Upper lobe of left lung (tissue), 4 donors: ENCODE measurements at regions not wholly inside any gene's neighbourhood (a gene's known extent, or its start where the extent isn't known, plus 50 kb on each side); places are given as distances from the start of the nearest gene placed in this dataset.

Experiments used
- CTCF ChIP-seq, 6 experiments: fragments of 450-650 bp in 4 of 6; fragments of 200-600 bp in 2 of 6; sonication (generic) in 2 of 6; IDR thresholded peaks; one replicate each; pipeline ENCODE4 v1.5.1; 2016 to 2019; ENCODE audit warnings: antibody characterized with exemption in 6 of 6
- POLR2A ChIP-seq, 4 donors: fragments of 450-650 bp; IDR thresholded peaks; one replicate each; pipeline ENCODE4 v1.5.1; 2016 to 2017; ENCODE audit warnings: antibody characterized with exemption in 4 of 4, mild to moderate bottlenecking in 2 of 4

DNA sequence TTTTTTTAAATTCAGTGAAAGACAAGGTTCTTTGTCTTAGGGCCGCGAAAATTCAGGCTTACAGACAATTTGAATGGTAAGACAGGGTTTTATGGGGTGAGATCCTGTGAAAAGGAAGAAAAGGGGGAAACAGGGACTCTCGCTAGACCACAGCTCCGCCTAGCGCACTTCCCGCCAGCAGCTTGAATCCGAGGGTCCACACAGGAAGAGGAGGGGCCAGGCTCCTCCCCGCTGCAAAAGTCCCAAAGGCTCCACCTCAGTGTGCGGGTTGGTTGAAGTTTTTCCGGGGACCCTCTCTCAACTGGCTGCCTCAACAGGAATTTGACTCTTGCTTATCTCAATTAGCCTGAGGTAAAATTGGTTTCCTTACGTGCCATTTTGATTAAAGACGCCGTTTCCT is 950.9 kb upstream of the CNTN5 start:
- TF ChIP-seq CTCF (IDR thresholded peaks at IDR 0.05) (no peak), POLR2A (IDR thresholded peaks at IDR 0.05) (no peak)
